HT1080 (cell line): ENCODE measurements at regions not wholly inside any gene's neighbourhood (a gene's known extent, or its start where the extent isn't known, plus 50 kb on each side); places are given as distances from the start of the nearest gene placed in this dataset.

ENCODE experiments used
- DNase-seq: peaks from one replicate; pipeline ENCODE4 v3.0.0-alpha.2; 2015; ENCODE audit warnings: low read depth

GRCh38 chr5:35478856-35479682 is 138.6 kb upstream of the SPEF2 start:
- peak; percentile 58 for DNase-seq

GRCh38 chr5:35477911-35478310 is 139.8 kb upstream of the SPEF2 start:
- no peak for DNase-seq

- no peak for DNase-seq
Measured at GRCh38 chr5:35477321-35477720, 140.3 kb upstream of the SPEF2 start.

GRCh38 chr5:35476797-35477196 is 140.9 kb upstream of the SPEF2 start:
- no peak for DNase-seq

- DNase-seq = no peak
Measured at GRCh38 chr5:35476036-35476435, 141.6 kb upstream of the SPEF2 start.

GRCh38 chr5:35473589-35473988 is 144.1 kb upstream of the SPEF2 start:
- DNase-seq = no peak

GRCh38 chr5:35470866-35471265 is 146.8 kb upstream of the SPEF2 start:
- peak; percentile 41 for DNase-seq

- no peak for DNase-seq
Measured at GRCh38 chr5:35468811-35469210, 148.9 kb upstream of the SPEF2 start.

GRCh38 chr5:35466746-35467145 is 150.9 kb upstream of the SPEF2 start:
- DNase-seq = no peak

GRCh38 chr5:35464757-35465156 is 152.9 kb upstream of the SPEF2 start:
- no peak for DNase-seq

GRCh38 chr5:35461530-35461929 is 156.1 kb upstream of the SPEF2 start:
- no peak for DNase-seq

GRCh38 chr5:35458824-35459207 is 158.8 kb upstream of the SPEF2 start:
- no peak for DNase-seq

- no peak for DNase-seq
Measured at GRCh38 chr5:35457912-35458823, 159.5 kb upstream of the SPEF2 start.

- DNase-seq = no peak
Measured at GRCh38 chr5:35456506-35456905, 161.2 kb upstream of the SPEF2 start.

- DNase-seq = no peak
Measured at GRCh38 chr5:35454011-35454525, 163.6 kb upstream of the SPEF2 start.

GRCh38 chr5:35443803-35444595 is 173.7 kb upstream of the SPEF2 start:
- peak; percentile 5 for DNase-seq

GRCh38 chr5:35442885-35443639 is 174.6 kb upstream of the SPEF2 start:
- DNase-seq = no peak

- DNase-seq = no peak
Measured at GRCh38 chr5:35440409-35440808, 177.3 kb upstream of the SPEF2 start.

- DNase-seq = no peak
Measured at GRCh38 chr5:35438786-35439185, 178.9 kb upstream of the SPEF2 start.

- peak; percentile 1 for DNase-seq
Measured at GRCh38 chr5:35438288-35438687, 179.4 kb upstream of the SPEF2 start.
